Body of pancreas (tissue), 4 donors: ENCODE measurements at regions not wholly inside any gene's neighbourhood (a gene's known extent, or its start where the extent isn't known, plus 50 kb on each side); places are given as distances from the start of the nearest gene placed in this dataset.

Source experiments
- CTCF ChIP-seq, 7 experiments: fragments of 450-650 bp in 4 of 7; fragments of 200-600 bp in 3 of 7; sonication (generic) in 3 of 7; IDR thresholded peaks; one replicate each; pipeline ENCODE4 v1.5.1; 2016 to 2019; ENCODE audit warnings: antibody characterized with exemption in 7 of 7
- POLR2A ChIP-seq, 3 donors: fragments of 450-650 bp; IDR thresholded peaks; one replicate each; pipeline ENCODE4 v1.6.1; 2016; ENCODE audit warnings: antibody characterized with exemption in 3 of 3, mild to moderate bottlenecking in 2 of 3

GRCh38 chr12:9506746-9507145 lies 101.0 kb downstream of the KLRB1 start:
- TF ChIP-seq CTCF (IDR thresholded peaks at IDR 0.05) (no peak), POLR2A (IDR thresholded peaks at IDR 0.05) (no peak)
